OCI-LY3 (cell line): ENCODE measurements at regions not wholly inside any gene's neighbourhood (a gene's known extent, or its start where the extent isn't known, plus 50 kb on each side); places are given as distances from the start of the nearest gene placed in this dataset.

Experiments
- H2AFZ ChIP-seq: fragments of 200-600, 300-600 bp; shearing (Covaris generic); 2 replicates; pipeline ENCODE4 v1.6.0; 2014; ENCODE audit warnings: antibody characterized with exemption, low read depth, low read length
- H3K27ac ChIP-seq: fragments of 200-600, 300-600 bp; sonication (generic); 2 replicates; pipeline ENCODE4 v1.5.1; 2014; ENCODE audit warnings: mild to moderate bottlenecking, low read length, moderate library complexity, mixed read lengths
- H3K27me3 ChIP-seq: fragments of 200-600, 300-600 bp; sonication (generic); 2 replicates; pipeline ENCODE4 v1.6.1; 2014; ENCODE audit warnings: low read depth, low read length, mixed read lengths
- H3K36me3 ChIP-seq: fragments of 200-600, 300-600 bp; sonication (generic); replicated peaks from 2 replicates; pipeline ENCODE3; 2014; ENCODE audit warnings: low read depth, low read length, mixed read lengths
- H3K4me1 ChIP-seq: fragments of 300-600, 200-600 bp; sonication (generic); 2 replicates; pipeline ENCODE4 v1.6.1; 2014; ENCODE audit warnings: low read length, mixed read lengths
- H3K4me2 ChIP-seq: fragments of 200-600, 300-600 bp; sonication (generic); 2 replicates; pipeline ENCODE4 v1.6.1; 2014; ENCODE audit warnings: low read length, mixed read lengths
- H3K4me3 ChIP-seq: fragments of 300-600, 200-600 bp; sonication (generic); 2 replicates; pipeline ENCODE4 v1.5.1; 2014; ENCODE audit warnings: antibody characterized with exemption, mild to moderate bottlenecking, low read length, moderate library complexity
- H3K79me2 ChIP-seq: fragments of 300-600, 200-600 bp; shearing (Covaris generic); 2 replicates; pipeline ENCODE4 v1.6.1; 2014; ENCODE audit warnings: mild to moderate bottlenecking, low read length, mixed read lengths
- H3K9ac ChIP-seq: fragments of 300-600, 200-600 bp; shearing (Covaris generic); 2 replicates; pipeline ENCODE4 v1.6.0; 2014; ENCODE audit warnings: mild to moderate bottlenecking, low read length, moderate library complexity
- H3K9me3 ChIP-seq: fragments of 200-600, 300-600 bp; shearing (Covaris generic); 2 replicates; pipeline ENCODE4 v1.6.1; 2014; ENCODE audit warnings: low read length, mixed read lengths; ENCODE audit not compliant: insufficient read depth
- H4K20me1 ChIP-seq: fragments of 200-600, 300-600 bp; sonication (generic); 2 replicates; pipeline ENCODE4 v1.6.1; 2016; ENCODE audit warnings: low read length, mixed read lengths; ENCODE audit not compliant: insufficient read depth
- CTCF ChIP-seq: fragments of 200-600, 300-600 bp; sonication (generic); IDR thresholded peaks from 2 replicates; pipeline ENCODE4 v1.5.1; 2014; ENCODE audit warnings: antibody characterized with exemption, low read length, low read depth
- EZH2phosphoT487 ChIP-seq: fragments of 200-600 bp; shearing (Covaris generic); IDR thresholded peaks from 2 replicates; pipeline ENCODE4 v1.6.1; 2018; ENCODE audit warnings: antibody characterized with exemption, mixed run types, low read depth

GRCh38 chr4:114196606-114197005, 217.2 kb upstream of the ARSJ start:
- Histone ChIP-seq H3K27ac (no peak overlapping the region), H3K4me2 (no peak overlapping the region), H2AFZ (no peak overlapping the region), H3K4me3 (no peak overlapping the region), H3K9ac (no peak overlapping the region), H4K20me1 (no peaks in the 10 kb centered on the region), H3K9me3 (no peaks in the 10 kb centered on the region), H3K79me2 (no peaks in the 10 kb centered on the region), H3K4me1 (no peaks in the 10 kb centered on the region), H3K27me3 (no peaks in the 10 kb centered on the region), H3K36me3 (no peaks in the 10 kb centered on the region)
- TF ChIP-seq CTCF (no peak), EZH2phosphoT487 (no peak)

- Histone ChIP-seq H3K9ac (no peak overlapping the region), H2AFZ (no peak overlapping the region), H3K79me2 (no peaks in the 10 kb centered on the region), H3K27me3 (no peaks in the 10 kb centered on the region), H3K4me1 (no peaks in the 10 kb centered on the region), H3K4me2 (no peak overlapping the region), H3K36me3 (no peaks in the 10 kb centered on the region), H3K4me3 (no peak overlapping the region), H4K20me1 (no peaks in the 10 kb centered on the region), H3K27ac (no peak overlapping the region), H3K9me3 (no peaks in the 10 kb centered on the region)
- no peak for TF ChIP-seq EZH2phosphoT487
- TF ChIP-seq CTCF: no peak
Observed at GRCh38 chr4:114200026-114200425, 220.6 kb upstream of the ARSJ start.

GRCh38 chr4:114205261-114205660, 225.8 kb upstream of the ARSJ start:
- no peaks in the 10 kb centered on the region for H3K79me2 ChIP-seq
- H2AFZ ChIP-seq: no peak overlapping the region
- no peaks in the 10 kb centered on the region for H3K4me1 ChIP-seq
- no peaks in the 10 kb centered on the region for H4K20me1 ChIP-seq
- H3K9me3 ChIP-seq: no peaks in the 10 kb centered on the region
- H3K9ac ChIP-seq: no peak overlapping the region
- H3K27me3 ChIP-seq: no peaks in the 10 kb centered on the region
- TF ChIP-seq EZH2phosphoT487 (no peak), CTCF (no peak)
- no peak overlapping the region for H3K27ac ChIP-seq
- no peaks in the 10 kb centered on the region for H3K36me3 ChIP-seq
- no peak overlapping the region for H3K4me3 ChIP-seq
- H3K4me2 ChIP-seq: no peak overlapping the region

- no peaks in the 10 kb centered on the region for H3K27me3 ChIP-seq
- H3K27ac ChIP-seq: no peak overlapping the region
- no peak overlapping the region for H3K9ac ChIP-seq
- no peaks in the 10 kb centered on the region for H4K20me1 ChIP-seq
- no peak overlapping the region for H2AFZ ChIP-seq
- H3K79me2 ChIP-seq: no peaks in the 10 kb centered on the region
- H3K4me3 ChIP-seq: no peak overlapping the region
- no peaks in the 10 kb centered on the region for H3K4me1 ChIP-seq
- no peaks in the 10 kb centered on the region for H3K36me3 ChIP-seq
- H3K9me3 ChIP-seq: no peaks in the 10 kb centered on the region
- no peak overlapping the region for H3K4me2 ChIP-seq
- no peak for TF ChIP-seq EZH2phosphoT487
- TF ChIP-seq CTCF: no peak
Observed at GRCh38 chr4:114208574-114209151, 229.2 kb upstream of the ARSJ start.
